Loucy (cell line): ENCODE measurements at regions not wholly inside any gene's neighbourhood (a gene's known extent, or its start where the extent isn't known, plus 50 kb on each side); places are given as distances from the start of the nearest gene placed in this dataset.

ENCODE experiments used
- H2AFZ ChIP-seq: fragments of 200-600 bp; sonication (generic); 2 replicates; pipeline ENCODE4 v1.6.0; 2016; ENCODE audit warnings: antibody characterized with exemption, mild to moderate bottlenecking, low read length, moderate library complexity
- H3F3A ChIP-seq: fragments of 200-600 bp; 2 replicates; pipeline ENCODE4 v1.6.0; 2016; ENCODE audit warnings: antibody characterized with exemption, low read depth, mild to moderate bottlenecking
- H3K27me3 ChIP-seq: fragments of 200-600 bp; sonication (generic); 2 replicates; pipeline ENCODE4 v1.6.1; 2014; ENCODE audit warnings: low read length, mild to moderate bottlenecking; ENCODE audit not compliant: insufficient read depth, poor library complexity, severe bottlenecking
- H3K36me3 ChIP-seq: fragments of 200-600 bp; sonication (generic); 2 replicates; pipeline ENCODE4 v1.6.1; 2016; ENCODE audit warnings: low read length; ENCODE audit not compliant: insufficient read depth
- H3K4me1 ChIP-seq: fragments of 200-600 bp; sonication (generic); 2 replicates; pipeline ENCODE4 v1.5.1; 2014; ENCODE audit warnings: low read length, mild to moderate bottlenecking; ENCODE audit not compliant: insufficient read depth, poor library complexity, severe bottlenecking
- H3K4me2 ChIP-seq: fragments of 200-600 bp; sonication (generic); 2 replicates; pipeline ENCODE4 v1.6.0; 2014; ENCODE audit warnings: antibody characterized with exemption, low read length, low read depth, mild to moderate bottlenecking; ENCODE audit not compliant: poor library complexity, severe bottlenecking
- H3K4me3 ChIP-seq: fragments of 200-600 bp; sonication (generic); 2 replicates; pipeline ENCODE4 v1.5.1; 2014; ENCODE audit warnings: low read length, mild to moderate bottlenecking, mixed read lengths; ENCODE audit not compliant: poor library complexity, severe bottlenecking
- H3K79me2 ChIP-seq: fragments of 200-600 bp; sonication (generic); 2 replicates; pipeline ENCODE4 v1.6.1; 2014; ENCODE audit warnings: low read length; ENCODE audit not compliant: insufficient read depth
- H3K9ac ChIP-seq: fragments of 200-600 bp; sonication (generic); 2 replicates; pipeline ENCODE4 v1.6.0; 2014; ENCODE audit warnings: mild to moderate bottlenecking, low read depth, low read length, moderate library complexity; ENCODE audit not compliant: poor library complexity, severe bottlenecking
- H3K9me2 ChIP-seq: fragments of 200-600 bp; sonication (generic); replicated peaks from 2 replicates; pipeline ENCODE4 v1.6.1; 2016; ENCODE audit warnings: low read depth, low read length, mixed read lengths
- H3K9me3 ChIP-seq: fragments of 200-600 bp; sonication (generic); 2 replicates; pipeline ENCODE4 v1.6.1; 2014; ENCODE audit warnings: mild to moderate bottlenecking, antibody characterized with exemption, low read length, low read depth; ENCODE audit not compliant: insufficient read depth
- H4K20me1 ChIP-seq: fragments of 200-600 bp; sonication (generic); 2 replicates; pipeline ENCODE4 v1.6.0; 2014; ENCODE audit warnings: antibody characterized with exemption, low read length, mild to moderate bottlenecking; ENCODE audit not compliant: insufficient read depth, poor library complexity, severe bottlenecking
- EZH2phosphoT487 ChIP-seq: fragments of 200-600 bp; IDR thresholded peaks from 2 replicates; pipeline ENCODE4 v1.6.1; 2018; ENCODE audit warnings: antibody characterized with exemption, mild to moderate bottlenecking, moderate library complexity, borderline replicate concordance
- TF ChIP-seq, protein P1 (sequence below): fragments of 200-600 bp; sonication (generic); conservative IDR thresholded peaks from 2 replicates; pipeline ENCODE4 v1.5.1; 2014; ENCODE audit warnings: mild to moderate bottlenecking, antibody characterized with exemption, low read length

GRCh38 chr16:86321491-86321890 is 188.8 kb upstream of the FOXF1 start:
- Histone ChIP-seq H3K9ac (no peak overlapping the region), H3K9me2 (no peaks in the 10 kb centered on the region), H3K79me2 (no peaks in the 10 kb centered on the region), H4K20me1 (no peaks in the 10 kb centered on the region), H3K9me3 (no peaks in the 10 kb centered on the region; the same call in 1 of the 2 replicates), H2AFZ (no peak overlapping the region), H3K4me3 (no peak overlapping the region), H3K27me3 (no peaks in the 10 kb centered on the region), H3K4me2 (no peak overlapping the region), H3F3A (no peaks in the 10 kb centered on the region), H3K36me3 (no peaks in the 10 kb centered on the region), H3K4me1 (no peaks in the 10 kb centered on the region)
- TF ChIP-seq EZH2phosphoT487 = no peak
- TF ChIP-seq, protein P1, sequence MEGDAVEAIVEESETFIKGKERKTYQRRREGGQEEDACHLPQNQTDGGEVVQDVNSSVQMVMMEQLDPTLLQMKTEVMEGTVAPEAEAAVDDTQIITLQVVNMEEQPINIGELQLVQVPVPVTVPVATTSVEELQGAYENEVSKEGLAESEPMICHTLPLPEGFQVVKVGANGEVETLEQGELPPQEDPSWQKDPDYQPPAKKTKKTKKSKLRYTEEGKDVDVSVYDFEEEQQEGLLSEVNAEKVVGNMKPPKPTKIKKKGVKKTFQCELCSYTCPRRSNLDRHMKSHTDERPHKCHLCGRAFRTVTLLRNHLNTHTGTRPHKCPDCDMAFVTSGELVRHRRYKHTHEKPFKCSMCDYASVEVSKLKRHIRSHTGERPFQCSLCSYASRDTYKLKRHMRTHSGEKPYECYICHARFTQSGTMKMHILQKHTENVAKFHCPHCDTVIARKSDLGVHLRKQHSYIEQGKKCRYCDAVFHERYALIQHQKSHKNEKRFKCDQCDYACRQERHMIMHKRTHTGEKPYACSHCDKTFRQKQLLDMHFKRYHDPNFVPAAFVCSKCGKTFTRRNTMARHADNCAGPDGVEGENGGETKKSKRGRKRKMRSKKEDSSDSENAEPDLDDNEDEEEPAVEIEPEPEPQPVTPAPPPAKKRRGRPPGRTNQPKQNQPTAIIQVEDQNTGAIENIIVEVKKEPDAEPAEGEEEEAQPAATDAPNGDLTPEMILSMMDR = no peak

- Histone ChIP-seq H3K9me2 (no peaks in the 10 kb centered on the region), H3K4me2 (no peak overlapping the region), H3K4me1 (no peaks in the 10 kb centered on the region), H4K20me1 (no peaks in the 10 kb centered on the region), H3K9ac (no peak overlapping the region), H3K27me3 (no peaks in the 10 kb centered on the region), H3K79me2 (no peaks in the 10 kb centered on the region), H2AFZ (no peak overlapping the region), H3K4me3 (no peak overlapping the region), H3F3A (no peaks in the 10 kb centered on the region), H3K36me3 (no peaks in the 10 kb centered on the region), H3K9me3 (no peaks in the 10 kb centered on the region; the same call in 1 of the 2 replicates)
- TF ChIP-seq, protein P1 = no peak
- no peak for TF ChIP-seq EZH2phosphoT487
Measured at GRCh38 chr16:86322283-86322682, 188.0 kb upstream of the FOXF1 start.

GRCh38 chr16:86322806-86323205 is 187.5 kb upstream of the FOXF1 start:
- H3K4me2 ChIP-seq = no peak overlapping the region
- H3K9ac ChIP-seq = no peak overlapping the region
- no peaks in the 10 kb centered on the region; the same call in 1 of the 2 replicates for H3K9me3 ChIP-seq
- no peaks in the 10 kb centered on the region for H3K4me1 ChIP-seq
- H3K27me3 ChIP-seq = no peaks in the 10 kb centered on the region
- no peaks in the 10 kb centered on the region for H3F3A ChIP-seq
- H2AFZ ChIP-seq = no peak overlapping the region
- H4K20me1 ChIP-seq = no peaks in the 10 kb centered on the region
- no peaks in the 10 kb centered on the region for H3K36me3 ChIP-seq
- no peak for TF ChIP-seq EZH2phosphoT487
- TF ChIP-seq, protein P1 = no peak
- H3K9me2 ChIP-seq = no peaks in the 10 kb centered on the region
- no peaks in the 10 kb centered on the region for H3K79me2 ChIP-seq
- no peak overlapping the region for H3K4me3 ChIP-seq
